ENCODE measurements at regions not wholly inside any gene's neighbourhood (a gene's known extent, or its start where the extent isn't known, plus 50 kb on each side); places are given as distances from the start of the nearest gene placed in this dataset.

DNA sequence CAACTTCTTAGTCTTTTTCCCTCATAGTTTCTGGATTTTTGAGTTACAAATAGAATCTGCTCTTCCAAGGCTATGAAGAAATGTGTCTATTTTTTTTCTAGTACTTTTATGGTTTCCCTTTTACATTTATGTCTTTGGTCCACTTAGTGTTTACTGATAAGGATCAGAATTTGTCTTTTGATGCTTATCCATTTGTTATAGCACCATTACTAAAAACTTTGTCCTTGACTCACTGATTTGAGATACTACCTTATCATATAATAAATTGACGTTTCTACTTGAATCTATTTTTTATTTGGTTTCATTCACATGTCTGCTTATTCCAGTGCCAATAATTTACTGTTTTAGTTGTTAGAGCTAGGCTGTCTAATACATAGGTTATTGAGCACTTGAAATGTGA, 161.1 kb upstream of the DPYD start:
- DNase-seq (ENCODE audit: low read depth): no peak
- TF ChIP-seq, protein P1, sequence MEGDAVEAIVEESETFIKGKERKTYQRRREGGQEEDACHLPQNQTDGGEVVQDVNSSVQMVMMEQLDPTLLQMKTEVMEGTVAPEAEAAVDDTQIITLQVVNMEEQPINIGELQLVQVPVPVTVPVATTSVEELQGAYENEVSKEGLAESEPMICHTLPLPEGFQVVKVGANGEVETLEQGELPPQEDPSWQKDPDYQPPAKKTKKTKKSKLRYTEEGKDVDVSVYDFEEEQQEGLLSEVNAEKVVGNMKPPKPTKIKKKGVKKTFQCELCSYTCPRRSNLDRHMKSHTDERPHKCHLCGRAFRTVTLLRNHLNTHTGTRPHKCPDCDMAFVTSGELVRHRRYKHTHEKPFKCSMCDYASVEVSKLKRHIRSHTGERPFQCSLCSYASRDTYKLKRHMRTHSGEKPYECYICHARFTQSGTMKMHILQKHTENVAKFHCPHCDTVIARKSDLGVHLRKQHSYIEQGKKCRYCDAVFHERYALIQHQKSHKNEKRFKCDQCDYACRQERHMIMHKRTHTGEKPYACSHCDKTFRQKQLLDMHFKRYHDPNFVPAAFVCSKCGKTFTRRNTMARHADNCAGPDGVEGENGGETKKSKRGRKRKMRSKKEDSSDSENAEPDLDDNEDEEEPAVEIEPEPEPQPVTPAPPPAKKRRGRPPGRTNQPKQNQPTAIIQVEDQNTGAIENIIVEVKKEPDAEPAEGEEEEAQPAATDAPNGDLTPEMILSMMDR (IDR thresholded peaks at IDR 0.05; ENCODE audit: low read depth, low read length, missing control alignments): no peak
- H3K4me3 ChIP-seq (ENCODE audit: low read depth, low read length): no peak overlapping the region

DNA sequence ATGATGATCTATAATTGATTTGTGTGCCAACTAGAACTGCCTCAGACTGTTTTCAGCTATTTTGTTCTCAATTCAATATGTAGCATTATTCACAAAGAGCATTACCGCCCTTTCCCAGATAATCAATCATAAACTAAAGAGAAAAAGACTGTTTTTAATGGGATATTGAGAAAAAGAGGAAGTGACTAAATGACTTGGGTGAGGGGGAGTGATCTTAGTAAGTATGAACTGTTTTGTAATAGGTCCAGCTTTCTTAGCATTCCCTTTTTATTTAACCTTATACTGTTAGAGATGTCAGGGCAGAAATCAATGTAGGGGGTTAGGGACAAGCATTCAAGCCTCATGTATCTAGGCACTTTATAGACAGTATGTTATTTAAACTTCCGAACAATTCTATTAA, 157.8 kb upstream of the DPYD start:
- no peak for DNase-seq (ENCODE audit: low read depth)
- H3K4me3 ChIP-seq (ENCODE audit: low read depth, low read length): no peak overlapping the region

DNA sequence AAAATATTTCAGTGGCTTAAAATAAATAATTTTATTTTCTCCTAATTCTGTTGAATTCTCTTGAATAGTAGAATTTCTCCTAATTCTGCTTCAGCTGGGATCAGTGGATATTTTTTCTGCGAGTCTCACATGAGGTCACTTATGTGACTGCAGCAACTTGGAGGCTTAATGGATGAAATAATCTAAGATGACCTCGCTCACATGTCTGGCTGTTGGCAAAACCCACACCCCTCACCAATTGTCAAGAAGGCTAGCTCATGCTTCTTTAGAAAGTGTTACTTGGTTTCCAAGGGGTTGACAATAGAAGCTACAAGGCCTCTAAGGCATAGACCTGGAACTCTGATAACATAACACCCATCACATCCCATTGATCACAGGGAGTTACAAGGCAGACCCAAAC, 156.9 kb upstream of the DPYD start:
- no peak for DNase-seq (ENCODE audit: low read depth)
- H3K4me3 ChIP-seq (ENCODE audit: low read depth, low read length): no peak overlapping the region
- TF ChIP-seq, protein P1 (IDR thresholded peaks at IDR 0.05; ENCODE audit: low read depth, low read length, missing control alignments): no peak

More for the DNA sequence above, 157.8 kb upstream of the DPYD start:
- TF ChIP-seq, protein P1 (IDR thresholded peaks at IDR 0.05; ENCODE audit: low read depth, low read length, missing control alignments): no peak

DNA sequence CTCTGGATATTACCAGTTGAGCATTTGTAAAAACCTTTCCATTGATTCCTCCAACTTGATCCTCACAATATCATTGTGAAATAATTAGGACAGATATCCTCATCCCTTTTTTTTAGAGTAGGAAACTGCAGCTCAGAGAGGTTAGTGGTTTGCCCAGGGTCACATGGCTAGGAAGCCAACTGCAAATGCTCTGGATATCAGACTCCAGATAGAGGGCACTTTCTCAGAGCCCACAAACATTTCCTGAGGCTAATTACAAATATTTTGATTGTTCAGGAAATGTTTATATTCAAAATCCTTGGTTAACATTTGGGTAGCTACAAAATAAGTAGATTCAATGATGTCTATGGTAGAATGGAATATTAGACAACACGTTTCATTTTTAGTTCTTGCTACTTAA, 154.8 kb upstream of the DPYD start:
- TF ChIP-seq, protein P1 (IDR thresholded peaks at IDR 0.05; ENCODE audit: low read depth, low read length, missing control alignments): no peak
- no peak for DNase-seq (ENCODE audit: low read depth)
- H3K4me3 ChIP-seq (ENCODE audit: low read depth, low read length): no peak overlapping the region

DNA sequence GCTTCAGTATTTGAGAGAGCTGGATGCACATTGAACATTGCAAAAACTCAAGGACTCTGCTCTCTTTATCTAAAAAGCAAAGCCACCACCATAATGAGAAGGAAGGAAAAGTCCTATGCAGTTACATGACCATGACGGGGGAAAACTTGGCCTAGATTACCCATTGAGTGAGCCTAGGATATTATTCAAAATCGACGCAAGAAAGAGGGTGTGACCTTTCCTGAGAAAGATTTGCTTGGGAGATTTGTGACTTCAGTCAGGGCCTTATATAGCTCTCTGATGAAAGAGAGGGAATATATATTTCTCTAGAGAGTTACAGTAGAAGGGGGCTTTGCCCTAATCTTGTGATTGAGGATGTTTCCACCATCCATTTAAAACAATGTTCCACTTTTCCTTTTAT, 153.0 kb upstream of the DPYD start:
- TF ChIP-seq, protein P1 (IDR thresholded peaks at IDR 0.05; ENCODE audit: low read depth, low read length, missing control alignments): no peak
- DNase-seq (ENCODE audit: low read depth): no peak
- H3K4me3 ChIP-seq (ENCODE audit: low read depth, low read length): no peak overlapping the region

DNA sequence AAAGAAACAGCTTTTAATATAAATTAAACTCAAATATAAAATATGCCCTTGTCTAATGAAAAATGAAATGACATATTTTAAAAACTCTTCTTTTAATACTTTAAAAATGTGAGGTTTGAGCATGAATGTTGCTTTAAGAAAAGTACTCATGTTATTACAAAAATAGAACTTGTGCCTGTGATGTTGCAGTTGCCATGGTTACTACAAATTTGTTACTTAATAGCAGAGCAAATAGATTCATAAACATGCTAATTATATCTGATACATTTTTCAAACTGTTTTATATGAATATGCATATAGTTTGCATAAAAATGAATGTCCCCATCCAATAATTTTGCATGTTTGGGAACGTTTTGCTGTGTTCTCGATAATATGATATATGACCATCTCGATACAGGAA, 152.3 kb upstream of the DPYD start:
- TF ChIP-seq, protein P1 (IDR thresholded peaks at IDR 0.05; ENCODE audit: low read depth, low read length, missing control alignments): no peak
- DNase-seq (ENCODE audit: low read depth): no peak
- H3K4me3 ChIP-seq (ENCODE audit: low read depth, low read length): no peak overlapping the region

DNA sequence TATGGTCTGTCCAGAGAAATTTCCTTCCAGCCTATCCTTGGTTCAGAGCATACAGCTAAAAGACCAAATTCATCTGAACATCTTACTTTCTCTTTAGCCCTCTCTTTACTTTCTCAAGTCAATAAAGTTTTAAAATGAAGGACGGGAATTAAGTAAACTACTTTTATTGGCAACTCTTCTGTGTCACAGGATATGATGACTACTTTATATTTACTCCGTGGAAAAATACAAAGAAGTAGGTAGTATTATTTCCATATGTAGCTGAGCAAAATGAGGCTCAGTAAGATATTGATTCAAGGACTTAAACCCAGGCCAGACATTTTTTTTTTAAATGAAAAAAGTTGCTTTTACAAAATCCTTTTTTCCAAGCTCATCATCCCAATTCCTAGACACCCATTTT, 151.2 kb upstream of the DPYD start:
- no peak for DNase-seq (ENCODE audit: low read depth)
- TF ChIP-seq, protein P1 (IDR thresholded peaks at IDR 0.05; ENCODE audit: low read depth, low read length, missing control alignments): no peak
- no peak overlapping the region for H3K4me3 ChIP-seq (ENCODE audit: low read depth, low read length)

Measured in GM12864 (cell line).